Mucosa of descending colon (tissue), 3 donors: ENCODE measurements at regions not wholly inside any gene's neighbourhood (a gene's known extent, or its start where the extent isn't known, plus 50 kb on each side); places are given as distances from the start of the nearest gene placed in this dataset.
"Not testable (repeated sequence)": the region's sequence is repeated elsewhere in the genome, so short reads cannot be mapped to it uniquely, and the experiment has no call there.

Experiments used
- ATAC-seq: fragments of 200-7000 bp; cut with Tn5 transposase; one replicate; pipeline ENCODE4 v1.9.1; 2020; ENCODE audit warnings: mild to moderate bottlenecking, moderate library complexity
- DNase-seq, 3 donors: peaks; one replicate each; pipeline ENCODE4 v3.0.0-alpha.2; 2020
- H3K36me3 ChIP-seq: fragments of 200-600 bp; one replicate; pipeline ENCODE4 v1.8.0; 2021; ENCODE audit warnings: low read depth, mild to moderate bottlenecking
- H3K4me1 ChIP-seq: fragments of 200-600 bp; one replicate; pipeline ENCODE4 v1.8.0; 2021; ENCODE audit warnings: low read depth, mild to moderate bottlenecking
- H3K4me3 ChIP-seq: fragments of 200-600 bp; one replicate; pipeline ENCODE4 v1.8.0; 2021; ENCODE audit warnings: mild to moderate bottlenecking
- H3K9me3 ChIP-seq: fragments of 200-600 bp; one replicate; pipeline ENCODE4 v1.8.0; 2021; ENCODE audit warnings: mild to moderate bottlenecking
- CTCF ChIP-seq: fragments of 200-600 bp; IDR thresholded peaks from one replicate; pipeline ENCODE4 v1.8.0; 2022; ENCODE audit warnings: antibody characterized with exemption, mild to moderate bottlenecking
- intact Hi-C, 2 donors: fragments of 100-400 bp; cut with DNase I in 1 of 2; cut with micrococcal nuclease in 1 of 2; formaldehyde crosslinking; loops; one replicate each; pipeline versions ENCODE4 v1.11.0 to v1.11.1; 2022; cut with DNase I, micrococcal nuclease
- donor health status: DM: no; HTN: no; CAD: no; lungs with moderate emphysema.
- donor health status: DM: no; HTN: no; CAD: no.
- donor health status: DM: no; HTN: yes; CAD: no.

- H3K36me3 ChIP-seq, H3K4me1 ChIP-seq, H3K4me3 ChIP-seq, ATAC-seq, DNase-seq, intact Hi-C loops: not testable (repeated sequence)
- peaks cover 46% of the 10 kb centered on the region for H3K9me3 ChIP-seq
Measured at GRCh38 chr6:86872810-86873209, 64.5 kb upstream of the HTR1E start.

GRCh38 chr6:86871681-86872080, 65.6 kb upstream of the HTR1E start:
- Histone ChIP-seq H3K4me3 (no peak overlapping the region), H3K36me3 (no peaks in the 10 kb centered on the region), H3K4me1 (no peaks in the 10 kb centered on the region), H3K9me3 (peaks cover 51% of the 10 kb centered on the region)
- intact Hi-C loops = no loop called here
- DNase-seq (no peak), ATAC-seq (no peak)
- TF ChIP-seq CTCF = no peak

- intact Hi-C loops = no loop called here
- ATAC-seq = no peak
- TF ChIP-seq CTCF = no peak
- no peak for DNase-seq
- Histone ChIP-seq H3K9me3 (peaks cover 45% of the 10 kb centered on the region), H3K4me1 (no peaks in the 10 kb centered on the region), H3K4me3 (no peak overlapping the region), H3K36me3 (no peaks in the 10 kb centered on the region)
Measured at GRCh38 chr6:86869500-86869899, 67.8 kb upstream of the HTR1E start.

- DNase-seq = no peak
- Histone ChIP-seq H3K4me1 (no peaks in the 10 kb centered on the region), H3K4me3 (no peak overlapping the region), H3K36me3 (no peaks in the 10 kb centered on the region), H3K9me3 (no peaks in the 10 kb centered on the region)
- TF ChIP-seq CTCF = no peak
- ATAC-seq = no peak
- intact Hi-C loops = no loop called here
Measured at GRCh38 chr6:86859513-86859912, 77.8 kb upstream of the HTR1E start.

GRCh38 chr6:86858970-86859369, 78.4 kb upstream of the HTR1E start:
- intact Hi-C loops = no loop called here
- no peaks in the 10 kb centered on the region for H3K4me1 ChIP-seq
- H3K36me3 ChIP-seq = no peaks in the 10 kb centered on the region
- no peak overlapping the region for H3K4me3 ChIP-seq
- no peaks in the 10 kb centered on the region for H3K9me3 ChIP-seq
- no peak for TF ChIP-seq CTCF
- DNase-seq (no peak), ATAC-seq (no peak)

- no peak overlapping the region for H3K4me3 ChIP-seq
- no peak for ATAC-seq
- H3K4me1 ChIP-seq = no peaks in the 10 kb centered on the region
- DNase-seq = no peak
- no peak for TF ChIP-seq CTCF
- intact Hi-C loops = no loop called here
- no peaks in the 10 kb centered on the region for H3K36me3 ChIP-seq
- no peaks in the 10 kb centered on the region for H3K9me3 ChIP-seq
Measured at GRCh38 chr6:86857783-86858182, 79.5 kb upstream of the HTR1E start.
